ENCODE measurements at regions not wholly inside any gene's neighbourhood (a gene's known extent, or its start where the extent isn't known, plus 50 kb on each side); places are given as distances from the start of the nearest gene placed in this dataset.

DNA sequence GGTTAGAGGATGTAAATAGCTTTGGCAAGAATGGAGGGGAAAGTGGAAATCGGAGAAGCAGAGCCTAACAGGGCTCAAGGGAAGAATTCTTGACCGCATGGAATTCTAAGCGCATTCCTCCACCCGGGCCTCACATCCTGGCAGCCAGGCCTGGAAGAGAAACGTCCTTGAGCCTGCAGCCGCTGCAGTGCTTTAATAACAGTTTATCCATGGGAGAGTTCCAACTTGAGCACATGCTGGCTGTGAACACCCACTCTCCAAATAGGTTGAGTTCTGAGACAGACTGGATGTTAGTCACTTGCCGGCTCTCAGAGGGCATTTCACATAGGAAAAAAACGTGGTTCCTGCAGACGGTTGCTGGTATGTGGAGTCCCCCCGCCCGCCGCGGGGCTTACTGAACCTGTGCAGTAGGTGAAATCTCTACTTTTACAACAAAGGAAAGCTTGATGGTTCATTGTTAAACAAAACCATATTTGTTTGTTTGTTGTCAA lies 61.4 kb upstream of the STEAP1B start:
- DNase-seq = no peak

DNA sequence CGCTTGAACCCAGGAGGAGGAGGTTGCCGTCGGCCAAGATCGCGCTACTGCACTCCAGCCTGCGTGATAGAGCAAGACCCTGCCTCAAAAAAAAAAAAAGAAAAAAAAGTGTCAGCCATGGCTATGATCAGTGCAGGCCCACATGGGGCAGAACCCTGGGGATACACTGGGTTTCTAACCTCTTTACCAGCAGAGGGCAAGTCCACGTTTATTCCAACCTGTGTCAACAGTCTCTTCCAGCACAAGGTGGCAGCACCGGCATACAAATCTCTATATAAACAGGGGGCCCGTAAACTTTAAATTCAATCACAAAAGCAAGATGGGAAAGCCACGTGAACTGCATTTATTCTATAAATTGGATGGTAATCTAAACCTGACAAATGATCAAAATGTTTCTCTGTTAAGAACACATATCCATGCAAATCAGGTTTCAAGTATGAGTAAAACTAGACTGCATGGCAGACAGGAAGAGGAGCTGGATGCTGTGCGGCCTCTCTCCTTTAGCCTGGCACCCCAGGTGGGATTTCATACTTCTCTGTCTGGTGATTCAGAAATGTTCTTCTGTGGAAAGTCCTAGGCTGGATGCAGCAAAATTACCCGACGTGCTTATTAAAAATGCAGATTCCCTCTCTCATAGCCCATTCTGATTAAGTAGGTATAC lies 60.0 kb upstream of the STEAP1B start:
- peak; percentile 48 for DNase-seq

DNA sequence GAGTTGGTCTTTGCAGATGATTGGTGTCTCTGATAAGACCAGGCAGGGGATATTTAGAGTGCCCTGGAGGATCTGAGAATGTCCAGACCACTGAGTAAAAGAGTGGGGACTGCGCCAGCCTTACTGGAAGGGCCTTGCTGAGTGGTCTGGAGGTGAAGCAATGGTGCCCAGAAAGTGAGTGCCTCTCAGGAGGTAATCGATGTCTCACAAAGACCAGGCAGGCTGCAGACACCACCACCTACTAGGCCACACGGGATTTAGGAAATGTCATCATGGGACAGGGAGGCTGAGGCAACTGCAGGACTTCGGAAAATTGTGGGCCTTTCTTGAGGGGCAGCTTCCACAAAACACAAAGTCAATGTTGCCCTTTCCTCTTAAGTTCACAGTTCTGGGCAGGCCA lies 57.2 kb upstream of the STEAP1B start:
- DNase-seq = no peak

DNA sequence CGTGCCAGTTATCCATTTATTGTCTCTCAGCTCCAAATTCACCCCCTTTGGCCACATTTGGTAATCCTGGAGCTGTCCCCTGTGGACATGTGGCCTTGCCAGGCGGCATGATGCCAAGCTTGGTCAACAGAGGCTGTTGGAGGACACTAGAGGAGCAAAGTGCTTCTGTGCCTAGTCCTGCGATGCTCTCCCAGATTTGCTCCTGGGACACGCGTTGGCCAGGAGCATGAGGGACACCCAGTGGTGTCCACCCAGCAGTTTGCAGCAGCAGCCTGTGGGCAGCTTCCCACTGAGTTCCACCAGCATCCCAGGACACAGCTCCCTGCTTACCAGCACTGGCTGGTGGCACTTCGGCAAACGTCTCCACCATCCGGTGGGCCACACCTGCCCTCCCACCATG lies 55.5 kb upstream of the STEAP1B start:
- no peak for DNase-seq

DNA sequence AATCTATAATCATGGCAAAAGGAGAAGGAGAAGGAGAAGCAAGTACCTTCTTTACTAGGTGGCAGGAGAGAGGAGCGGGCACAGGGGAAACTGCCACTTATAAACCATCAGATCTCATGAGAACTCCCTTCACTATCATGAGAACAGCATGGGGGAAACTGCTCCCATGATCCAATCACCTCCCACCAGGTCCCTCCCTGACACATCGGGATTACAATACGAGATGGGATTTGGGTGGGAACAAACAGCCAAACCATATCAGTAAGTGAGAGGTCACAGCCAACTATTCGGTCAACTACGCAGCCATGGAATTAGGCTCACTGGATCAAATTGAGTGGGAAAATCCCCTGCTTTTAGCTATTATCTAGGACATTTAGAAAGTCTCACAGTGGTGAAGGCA lies 54.2 kb upstream of the STEAP1B start:
- no peak for DNase-seq

DNA sequence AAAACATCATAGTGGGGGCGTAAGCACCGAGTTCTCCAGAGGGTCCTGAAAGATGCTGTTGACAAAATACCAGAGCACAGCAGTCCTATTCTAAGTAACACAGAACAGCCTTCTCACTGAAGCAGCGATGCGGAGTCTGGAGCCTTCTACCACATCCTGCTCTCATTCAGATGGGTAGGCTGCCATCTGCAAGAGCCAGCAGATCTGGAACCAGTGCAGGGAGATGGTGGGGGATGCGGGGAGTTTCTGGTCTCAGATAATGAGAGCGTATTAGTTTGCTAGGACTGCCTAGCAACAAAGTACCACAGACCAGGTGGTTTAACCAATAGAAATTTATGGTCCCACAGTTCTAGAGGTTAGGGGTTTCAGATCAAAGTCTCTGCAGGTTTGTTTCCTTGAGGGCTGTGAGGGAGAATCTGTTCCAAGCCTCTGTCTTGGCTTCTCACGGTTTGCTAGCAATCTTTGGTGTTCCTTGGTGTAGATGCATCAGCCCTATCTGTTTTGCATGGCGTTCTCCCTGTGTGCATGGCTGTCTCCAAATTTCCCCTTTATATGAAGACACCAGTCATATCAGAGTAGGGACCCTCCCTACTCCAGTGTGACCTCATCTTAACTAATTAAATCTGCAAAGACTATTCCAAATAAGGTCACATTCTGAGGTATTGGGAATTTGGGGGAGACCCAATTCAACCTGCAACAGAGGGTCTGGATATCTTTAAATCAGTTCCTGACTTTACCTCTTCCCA lies 52.0 kb upstream of the STEAP1B start:
- DNase-seq = no peak

DNA sequence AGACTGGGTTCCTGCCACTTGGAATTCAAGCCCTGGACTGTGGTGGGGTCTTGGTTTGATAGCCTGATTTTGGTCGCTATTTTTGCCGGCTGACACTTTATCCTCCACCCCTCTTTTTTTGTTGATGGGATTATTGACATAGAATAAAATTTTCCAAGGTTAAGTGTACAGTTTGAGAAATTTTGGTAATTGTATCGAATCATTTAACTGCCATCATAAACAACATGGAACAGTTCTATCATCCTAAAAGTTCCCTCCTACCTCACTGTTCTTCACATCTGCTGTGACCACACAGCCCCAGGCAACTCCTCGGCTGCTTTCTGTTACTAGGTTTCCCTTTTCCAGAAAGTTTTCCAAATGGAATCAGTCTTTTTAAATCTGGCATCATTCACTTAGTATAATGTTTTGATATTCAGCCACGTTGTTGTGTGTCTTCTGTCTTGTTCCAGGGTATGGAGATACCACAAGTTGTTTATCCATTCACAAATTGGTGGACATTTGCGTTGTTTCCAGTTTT lies 50.6 kb upstream of the STEAP1B start:
- DNase-seq = no peak

DNA sequence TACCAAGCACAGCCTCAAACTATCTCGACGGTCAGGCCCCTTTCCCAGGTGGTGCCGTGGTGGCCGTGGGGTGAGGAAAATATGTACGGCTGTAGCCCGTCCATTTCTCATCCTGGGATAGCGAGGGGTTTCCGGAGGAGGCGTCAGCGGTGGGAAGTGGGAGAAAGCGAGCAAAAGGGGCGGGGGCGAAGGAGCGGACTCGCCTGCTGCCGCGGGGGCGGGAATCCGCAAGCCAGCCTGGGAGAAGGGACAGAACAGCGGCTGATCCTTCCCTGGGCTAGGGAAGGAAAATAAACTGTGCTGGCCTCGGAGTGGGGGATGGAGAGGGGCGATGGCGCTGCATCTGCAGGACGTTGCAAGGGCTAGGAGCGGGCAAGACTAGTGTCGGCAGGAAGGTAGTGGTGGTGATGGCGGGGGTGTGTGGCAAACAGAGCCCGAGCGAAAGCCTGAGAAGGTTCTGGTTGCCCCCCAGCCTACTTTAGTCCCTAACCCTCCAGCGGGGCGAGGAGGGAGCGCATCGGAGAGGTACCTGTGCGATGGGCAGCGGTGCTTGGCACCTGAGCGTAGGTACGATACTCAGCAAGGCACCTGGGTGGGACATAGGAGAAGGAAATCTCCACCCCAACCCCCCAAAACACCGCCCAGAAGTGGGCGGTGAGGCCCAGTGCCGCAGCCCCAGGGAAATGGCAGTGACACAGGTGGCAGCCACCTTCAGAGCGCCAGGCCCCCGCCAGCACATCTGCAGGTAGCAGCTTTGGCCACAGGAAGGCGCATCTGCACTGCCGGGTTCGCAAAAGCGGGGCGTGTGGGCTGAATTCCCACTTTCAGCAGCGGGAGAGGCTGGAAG lies 49.9 kb upstream of the STEAP1B start:
- no peak for DNase-seq
